MM.1S (cell line): ENCODE measurements at regions not wholly inside any gene's neighbourhood (a gene's known extent, or its start where the extent isn't known, plus 50 kb on each side); places are given as distances from the start of the nearest gene placed in this dataset.

Source experiments
- EZH2 ChIP-seq: fragments of 300-600 bp; sonication (generic); optimal IDR thresholded peaks from 2 replicates; pipeline ENCODE3; 2017; ENCODE audit warnings: low read depth, mild to moderate bottlenecking, antibody characterized with exemption, low read length, mixed read lengths
- TF ChIP-seq, protein P1 (sequence below): fragments of 300-600 bp; sonication (generic); IDR thresholded peaks from 2 replicates; pipeline ENCODE4 v1.5.1; 2016; ENCODE audit warnings: antibody characterized with exemption, low read length, mixed read lengths

DNA sequence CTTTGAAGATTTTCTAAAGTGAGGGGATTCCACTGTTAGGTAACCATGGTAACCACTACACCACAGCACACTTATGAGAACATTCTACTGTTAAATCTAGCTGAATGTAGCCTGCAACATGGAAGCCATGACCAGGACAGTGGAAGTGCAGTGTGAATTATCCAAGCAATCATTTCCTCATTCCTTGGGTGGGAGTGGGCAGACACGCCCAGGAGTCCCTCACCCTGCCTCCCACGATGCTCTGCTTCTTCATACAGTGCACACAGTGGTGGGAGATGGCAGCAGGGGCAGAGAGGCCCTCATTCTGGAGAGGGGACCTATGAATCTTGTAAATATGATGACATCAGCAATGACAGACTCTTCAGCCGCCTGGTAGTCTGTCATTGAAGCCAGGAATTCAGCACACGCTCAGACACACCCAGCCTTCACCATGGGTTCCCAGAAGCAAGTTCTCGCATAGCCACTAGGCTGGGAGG is 70.1 kb upstream of the HOXC13 start:
- TF ChIP-seq, protein P1, sequence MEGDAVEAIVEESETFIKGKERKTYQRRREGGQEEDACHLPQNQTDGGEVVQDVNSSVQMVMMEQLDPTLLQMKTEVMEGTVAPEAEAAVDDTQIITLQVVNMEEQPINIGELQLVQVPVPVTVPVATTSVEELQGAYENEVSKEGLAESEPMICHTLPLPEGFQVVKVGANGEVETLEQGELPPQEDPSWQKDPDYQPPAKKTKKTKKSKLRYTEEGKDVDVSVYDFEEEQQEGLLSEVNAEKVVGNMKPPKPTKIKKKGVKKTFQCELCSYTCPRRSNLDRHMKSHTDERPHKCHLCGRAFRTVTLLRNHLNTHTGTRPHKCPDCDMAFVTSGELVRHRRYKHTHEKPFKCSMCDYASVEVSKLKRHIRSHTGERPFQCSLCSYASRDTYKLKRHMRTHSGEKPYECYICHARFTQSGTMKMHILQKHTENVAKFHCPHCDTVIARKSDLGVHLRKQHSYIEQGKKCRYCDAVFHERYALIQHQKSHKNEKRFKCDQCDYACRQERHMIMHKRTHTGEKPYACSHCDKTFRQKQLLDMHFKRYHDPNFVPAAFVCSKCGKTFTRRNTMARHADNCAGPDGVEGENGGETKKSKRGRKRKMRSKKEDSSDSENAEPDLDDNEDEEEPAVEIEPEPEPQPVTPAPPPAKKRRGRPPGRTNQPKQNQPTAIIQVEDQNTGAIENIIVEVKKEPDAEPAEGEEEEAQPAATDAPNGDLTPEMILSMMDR: no peak
- no peak for TF ChIP-seq EZH2
